Heart left ventricle (tissue), 16 donors: ENCODE measurements at regions not wholly inside any gene's neighbourhood (a gene's known extent, or its start where the extent isn't known, plus 50 kb on each side); places are given as distances from the start of the nearest gene placed in this dataset.

Experiments used
- ATAC-seq, 4 donors: fragments of 200-7000 bp; cut with Tn5 transposase; one replicate each; pipeline ENCODE4 v1.9.1; 2020 to 2022; ENCODE audit warnings: moderate library complexity in 4 of 4, mild to moderate bottlenecking in 3 of 4, moderate number of reproducible peaks in 1 of 4
- DNase-seq, 5 donors: peaks; one replicate each; pipeline ENCODE4 v3.0.0-alpha.2; 2020
- H3K27ac ChIP-seq, 12 donors: fragments of 200-600 bp; sonication (generic) in 4 of 12; one replicate each; pipeline versions ENCODE4 v1.5.0 to v1.8.0; 2016 to 2022; ENCODE audit warnings: mild to moderate bottlenecking in 2 of 12
- H3K27me3 ChIP-seq, 9 donors: fragments of 200-600 bp; sonication (generic) in 2 of 9; one replicate each; pipeline versions ENCODE4 v1.5.1 to v1.8.0; 2016 to 2022; ENCODE audit warnings: mild to moderate bottlenecking in 3 of 9
- H3K36me3 ChIP-seq, 9 donors: fragments of 200-600 bp; sonication (generic) in 2 of 9; one replicate each; pipeline versions ENCODE4 v1.5.0 to v1.8.0; 2018 to 2022; ENCODE audit warnings: mild to moderate bottlenecking in 2 of 9
- H3K4me1 ChIP-seq, 12 donors: fragments of 200-600 bp; sonication (generic) in 4 of 12; one replicate each; pipeline versions ENCODE4 v1.5.0 to v1.8.0; 2016 to 2022; ENCODE audit warnings: mild to moderate bottlenecking in 3 of 12
- H3K4me3 ChIP-seq, 12 donors: fragments of 200-600 bp; sonication (generic) in 4 of 12; one replicate each; pipeline versions ENCODE4 v1.5.0 to v1.8.0; 2017 to 2022; ENCODE audit warnings: mild to moderate bottlenecking in 9 of 12, moderate library complexity in 4 of 12
- H3K9me3 ChIP-seq, 12 donors: fragments of 200-600 bp; sonication (generic) in 4 of 12; one replicate each; pipeline versions ENCODE4 v1.5.0 to v1.8.0; 2016 to 2022; ENCODE audit warnings: mild to moderate bottlenecking in 1 of 12
- CTCF ChIP-seq, 12 donors: fragments of 200-600 bp; sonication (generic) in 4 of 12; IDR thresholded peaks; one replicate each; pipeline versions ENCODE4 v1.5.0 to v1.8.0; 2018 to 2022; ENCODE audit warnings: antibody characterized with exemption in 12 of 12, mild to moderate bottlenecking in 5 of 12
- POLR2A ChIP-seq, 2 donors: fragments of 450-650 bp; IDR thresholded peaks; one replicate each; pipeline ENCODE4 v1.6.1; 2017; ENCODE audit warnings: antibody characterized with exemption in 2 of 2, mild to moderate bottlenecking in 2 of 2, moderate library complexity in 2 of 2
- WGBS, 4 donors: extraction: QIAGEN DNeasy Blood & Tissue Kit in 2 of 4; methylation state at CpG; one replicate each; pipeline versions ENCODE4 v1.1.5 to v1.1.7; 2013 to 2018; 5-methylcytosine and 5-hydroxymethylcytosine counted together
- intact Hi-C, 10 donors: fragments of 100-400 bp; cut with DNase I; formaldehyde crosslinking; loops; one replicate each; pipeline versions ENCODE4 v1.11.1 to v1.14.2; 2022
- donor health status: ischemic (EF 13 %, LVEDD 7.1; RV severe dilation, severe dysfunction).
- donor health status: healthy with polysubstance abuse.
- donor health status: DM: no; HTN: yes; CAD: no.
- donor health status: DM: no; HTN: no; CAD: no.
- donor health status: ischemic (EF 25% LVEDD 6.9; RV normal size, moderate dysfunction).
- donor health status: ischemic (EF 25% LVEDD 5.7; RV mildly dilated, moderate dysfunction).
- donor health status: healthy.
- donor health status: DM: yes; HTN: yes; CAD: no.
- donor health status: ischemic (EF 35%, LVEDD 5.7; RV mildly dilated, moderate dysfunction).
- donor health status: nonischemic (EF 11% LVEDD 7.7; RV severe dilation, severe dysfunction).
- donor health status: DM: yes; HTN: yes; CAD: no.
- donor health status: PGD.
- donor health status: ischemic (EF 29% LVEDD 5.4; RV normal size, mild dysfunction).
- donor health status: nonischemic (EF 23%, LVEDD 6.1; RV moderate dilation, normal function).

- H3K9me3 ChIP-seq = no peaks in the 10 kb centered on the region
- WGBS, 4 donors = 94 to 97% (median 96%) methylated on average over 8 of the region's 8 CpGs
- H3K4me1 ChIP-seq = no peaks in the 10 kb centered on the region
- no peak overlapping the region for H3K4me3 ChIP-seq
- no peaks in the 10 kb centered on the region for H3K27me3 ChIP-seq
- DNase-seq (no peak), ATAC-seq (no peak)
- no peak for TF ChIP-seq CTCF (IDR thresholded peaks at IDR 0.05)
- TF ChIP-seq POLR2A (IDR thresholded peaks at IDR 0.05) = no peak
- H3K36me3 ChIP-seq = no peaks in the 10 kb centered on the region
- intact Hi-C loops = no loop called here
- no peak overlapping the region for H3K27ac ChIP-seq
Measured at GRCh38 chr2:221051162-221051561, 520.9 kb downstream of the EPHA4 start.

GRCh38 chr2:221060376-221060775 is 511.7 kb downstream of the EPHA4 start:
- Histone ChIP-seq H3K36me3 (no peaks in the 10 kb centered on the region), H3K4me3 (no peak overlapping the region), H3K27ac (no peak overlapping the region), H3K9me3 (peaks cover 0 to 8% (median 0%) of the 10 kb centered on the region in 12 donors), H3K4me1 (peaks cover 0 to 4% (median 0%) of the 10 kb centered on the region in 12 donors), H3K27me3 (no peaks in the 10 kb centered on the region)
- intact Hi-C loops = no loop called here
- no peak for DNase-seq
- ATAC-seq = no peak
- TF ChIP-seq CTCF (IDR thresholded peaks at IDR 0.05) (no peak), POLR2A (IDR thresholded peaks at IDR 0.05) (no peak)

- H3K4me3 ChIP-seq = no peak overlapping the region
- intact Hi-C loops = no loop called here
- ATAC-seq (no peak), DNase-seq (no peak)
- H3K36me3 ChIP-seq = no peaks in the 10 kb centered on the region
- H3K9me3 ChIP-seq = peaks cover 0 to 8% (median 0%) of the 10 kb centered on the region in 12 donors
- no peaks in the 10 kb centered on the region for H3K27me3 ChIP-seq
- no peak overlapping the region for H3K27ac ChIP-seq
- H3K4me1 ChIP-seq = peaks cover 0 to 4% (median 0%) of the 10 kb centered on the region in 12 donors
- TF ChIP-seq CTCF (IDR thresholded peaks at IDR 0.05) = no peak
- TF ChIP-seq POLR2A (IDR thresholded peaks at IDR 0.05) = no peak
- 88 to 97% (median 92%) methylated on average over 3 of the region's 3 CpGs for WGBS, 4 donors
Measured at GRCh38 chr2:221063568-221063967, 508.5 kb downstream of the EPHA4 start.

- ATAC-seq (no peak), DNase-seq (no peak)
- WGBS, 4 donors = 93 to 96% (median 95%) methylated on average over 2 of the region's 2 CpGs
- H3K36me3 ChIP-seq = no peaks in the 10 kb centered on the region
- H3K4me3 ChIP-seq = no peak overlapping the region
- intact Hi-C loops = no loop called here
- peaks cover 0 to 8% (median 0%) of the 10 kb centered on the region in 12 donors for H3K9me3 ChIP-seq
- no peaks in the 10 kb centered on the region for H3K27me3 ChIP-seq
- TF ChIP-seq CTCF (IDR thresholded peaks at IDR 0.05) (no peak), POLR2A (IDR thresholded peaks at IDR 0.05) (no peak)
- H3K4me1 ChIP-seq = peaks cover 0 to 4% (median 0%) of the 10 kb centered on the region in 12 donors
- no peak overlapping the region for H3K27ac ChIP-seq
Measured at GRCh38 chr2:221064058-221064854, 507.8 kb downstream of the EPHA4 start.
